HEK293 (cell line): ENCODE measurements at regions not wholly inside any gene's neighbourhood (a gene's known extent, or its start where the extent isn't known, plus 50 kb on each side); places are given as distances from the start of the nearest gene placed in this dataset.

ENCODE experiments used
- CTCF ChIP-seq: fragments of 450-650 bp; formaldehyde crosslinking; IDR thresholded peaks from 2 replicates; pipeline ENCODE4 v1.5.1; 2016; ENCODE audit warnings: missing biosample characterization, missing genetic modification characterization
- SP2 ChIP-seq: fragments of 450-650 bp; formaldehyde crosslinking; IDR thresholded peaks from 2 replicates; pipeline ENCODE4 v1.5.1; 2016; ENCODE audit warnings: missing biosample characterization, missing genetic modification characterization
- ZNF202 ChIP-seq: fragments of 450-650 bp; formaldehyde crosslinking; IDR thresholded peaks from 2 replicates; pipeline ENCODE4 v1.5.1; 2016; ENCODE audit warnings: missing biosample characterization, missing genetic modification characterization, borderline replicate concordance
- ZNF324 ChIP-seq: fragments of 450-650 bp; formaldehyde crosslinking; IDR thresholded peaks from 2 replicates; pipeline ENCODE4 v1.5.1; 2016; ENCODE audit warnings: missing biosample characterization, missing genetic modification characterization
- ZNF629 ChIP-seq: fragments of 450-650 bp; formaldehyde crosslinking; IDR thresholded peaks from 2 replicates; pipeline ENCODE4 v1.5.1; 2017; ENCODE audit warnings: missing biosample characterization, missing genetic modification characterization
- TF ChIP-seq, protein P1 (sequence below): fragments of 450-650 bp; formaldehyde crosslinking; conservative IDR thresholded peaks from 2 replicates; pipeline ENCODE4 v1.5.1; 2016; ENCODE audit warnings: low read depth, missing biosample characterization, missing genetic modification characterization

DNA sequence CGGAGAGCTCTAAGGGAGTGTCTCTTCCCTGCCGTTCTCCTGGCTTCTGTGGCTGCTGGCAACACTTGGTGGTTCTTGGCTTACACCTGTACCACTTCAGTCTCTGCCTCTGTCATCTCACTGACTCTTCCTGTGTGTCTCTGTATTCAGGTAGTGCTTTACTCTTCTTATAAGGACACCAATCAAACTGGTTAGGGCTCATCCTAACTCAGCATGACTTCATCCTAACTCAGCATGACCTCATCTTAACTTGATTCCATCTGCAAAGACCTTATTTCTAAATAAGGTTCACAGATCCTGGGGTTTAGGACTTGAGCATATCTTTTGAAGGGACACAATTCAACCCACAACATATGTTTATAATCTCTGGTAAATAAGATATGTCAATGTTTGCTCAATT, 51.6 kb upstream of the DSEL start (continued):
- TF ChIP-seq CTCF (tag by site-specific recombination) (no peak), ZNF324 (tag by site-specific recombination) (no peak), SP2 (tag by site-specific recombination) (no peak), ZNF202 (tag by site-specific recombination) (no peak), ZNF629 (tag by site-specific recombination) (no peak)
- TF ChIP-seq, protein P1, sequence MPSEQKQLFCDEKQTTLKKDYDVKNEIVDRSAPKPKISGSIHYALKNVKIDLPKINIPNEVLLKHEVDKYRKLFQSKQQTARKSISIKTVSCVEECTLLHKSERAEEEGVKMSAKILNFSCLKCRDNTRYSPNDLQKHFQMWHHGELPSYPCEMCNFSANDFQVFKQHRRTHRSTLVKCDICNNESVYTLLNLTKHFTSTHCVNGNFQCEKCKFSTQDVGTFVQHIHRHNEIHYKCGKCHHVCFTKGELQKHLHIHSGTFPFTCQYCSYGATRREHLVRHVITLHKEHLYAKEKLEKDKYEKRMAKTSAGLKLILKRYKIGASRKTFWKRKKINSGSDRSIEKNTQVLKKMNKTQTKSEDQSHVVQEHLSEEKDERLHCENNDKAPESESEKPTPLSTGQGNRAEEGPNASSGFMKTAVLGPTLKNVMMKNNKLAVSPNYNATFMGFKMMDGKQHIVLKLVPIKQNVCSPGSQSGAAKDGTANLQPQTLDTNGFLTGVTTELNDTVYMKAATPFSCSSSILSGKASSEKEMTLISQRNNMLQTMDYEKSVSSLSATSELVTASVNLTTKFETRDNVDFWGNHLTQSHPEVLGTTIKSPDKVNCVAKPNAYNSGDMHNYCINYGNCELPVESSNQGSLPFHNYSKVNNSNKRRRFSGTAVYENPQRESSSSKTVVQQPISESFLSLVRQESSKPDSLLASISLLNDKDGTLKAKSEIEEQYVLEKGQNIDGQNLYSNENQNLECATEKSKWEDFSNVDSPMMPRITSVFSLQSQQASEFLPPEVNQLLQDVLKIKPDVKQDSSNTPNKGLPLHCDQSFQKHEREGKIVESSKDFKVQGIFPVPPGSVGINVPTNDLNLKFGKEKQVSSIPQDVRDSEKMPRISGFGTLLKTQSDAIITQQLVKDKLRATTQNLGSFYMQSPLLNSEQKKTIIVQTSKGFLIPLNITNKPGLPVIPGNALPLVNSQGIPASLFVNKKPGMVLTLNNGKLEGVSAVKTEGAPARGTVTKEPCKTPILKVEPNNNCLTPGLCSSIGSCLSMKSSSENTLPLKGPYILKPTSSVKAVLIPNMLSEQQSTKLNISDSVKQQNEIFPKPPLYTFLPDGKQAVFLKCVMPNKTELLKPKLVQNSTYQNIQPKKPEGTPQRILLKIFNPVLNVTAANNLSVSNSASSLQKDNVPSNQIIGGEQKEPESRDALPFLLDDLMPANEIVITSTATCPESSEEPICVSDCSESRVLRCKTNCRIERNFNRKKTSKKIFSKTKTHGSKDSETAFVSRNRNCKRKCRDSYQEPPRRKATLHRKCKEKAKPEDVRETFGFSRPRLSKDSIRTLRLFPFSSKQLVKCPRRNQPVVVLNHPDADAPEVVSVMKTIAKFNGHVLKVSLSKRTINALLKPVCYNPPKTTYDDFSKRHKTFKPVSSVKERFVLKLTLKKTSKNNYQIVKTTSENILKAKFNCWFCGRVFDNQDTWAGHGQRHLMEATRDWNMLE (tag by site-specific recombination) = no peak
